Psoas muscle (tissue), 7 donors: ENCODE measurements at regions not wholly inside any gene's neighbourhood (a gene's known extent, or its start where the extent isn't known, plus 50 kb on each side); places are given as distances from the start of the nearest gene placed in this dataset.
"Not testable (repeated sequence)": the region's sequence is repeated elsewhere in the genome, so short reads cannot be mapped to it uniquely, and the experiment has no call there.

Source experiments
- ATAC-seq, 4 donors: fragments of 200-7000 bp; cut with Tn5 transposase; one replicate each; pipeline ENCODE4 v1.9.1; 2020; ENCODE audit warnings: moderate library complexity in 3 of 4, mild to moderate bottlenecking in 2 of 4
- DNase-seq, 2 donors: peaks; one replicate each; pipeline ENCODE4 v3.0.0-alpha.2; 2020
- H3K27ac ChIP-seq: fragments of 200-600 bp; one replicate; pipeline ENCODE4 v1.8.0; 2022
- H3K27me3 ChIP-seq, 3 donors: fragments of 200-600 bp in 1 of 3; one replicate each; pipeline versions ENCODE4 v1.6.1 to v1.8.0; 2013 to 2022; ENCODE audit warnings: low read length in 2 of 3, mild to moderate bottlenecking in 2 of 3, moderate library complexity in 1 of 3; ENCODE audit not compliant: insufficient read depth in 3 of 3
- H3K36me3 ChIP-seq, 2 donors: fragments of 200-600 bp in 1 of 2; one replicate each; pipeline versions ENCODE4 v1.6.1 to v1.8.0; 2013 to 2022; ENCODE audit warnings: low read depth in 1 of 2, mild to moderate bottlenecking in 1 of 2, moderate library complexity in 1 of 2; ENCODE audit not compliant: insufficient read depth in 1 of 2
- H3K4me1 ChIP-seq: fragments of 200-600 bp; one replicate; pipeline ENCODE4 v1.8.0; 2022
- H3K4me3 ChIP-seq: fragments of 200-600 bp; one replicate; pipeline ENCODE4 v1.8.0; 2022; ENCODE audit warnings: mild to moderate bottlenecking
- H3K9me3 ChIP-seq: fragments of 200-600 bp; one replicate; pipeline ENCODE4 v1.8.0; 2022
- CTCF ChIP-seq: fragments of 200-600 bp; IDR thresholded peaks from one replicate; pipeline ENCODE4 v1.8.0; 2022; ENCODE audit warnings: antibody characterized with exemption
- WGBS, 3 donors: extraction: QIAGEN DNeasy Blood & Tissue Kit; methylation state at CpG; one replicate each; pipeline versions ENCODE4 v1.1.6 to v1.1.7; 2013; 5-methylcytosine and 5-hydroxymethylcytosine counted together
- intact Hi-C, 2 donors: fragments of 100-400 bp; cut with DNase I; formaldehyde crosslinking; loops; one replicate each; pipeline versions ENCODE4 v1.11.0 to v1.14.2; 2022
- donor health status: healthy with polysubstance abuse.
- donor health status: DM: no; HTN: no; CAD: no; lungs with moderate emphysema.
- donor health status: Bipolar disorder and iron deficiency.
- donor health status: healthy.
- donor health status: DM: yes; HTN: yes; CAD: no.
- donor health status: DM: no; HTN: no; CAD: no.
- donor health status: DM: yes; HTN: yes; CAD: no.

- Histone ChIP-seq H3K36me3 (no peaks in the 10 kb centered on the region), H3K4me3 (no peak overlapping the region), H3K27ac (no peak overlapping the region), H3K4me1 (peaks cover 23% of the 10 kb centered on the region), H3K27me3 (no peaks in the 10 kb centered on the region), H3K9me3 (no peaks in the 10 kb centered on the region)
- ATAC-seq (no peak), DNase-seq (no peak)
- WGBS, 3 donors = 94 to 97% (median 96%) methylated on average over 13 to 25 of the region's 25 CpGs
- TF ChIP-seq CTCF = no peak
- intact Hi-C loops = loop anchor here in 1 of 2 donors (5.0 kb wide), 1 partner anchor 36 kb away; no protein-coding TSS in a partner anchor
These were observed 78.2 kb upstream of the DST start for GRCh38 chr6:56720882-56721281.

- H3K9me3 ChIP-seq, H3K27ac ChIP-seq, H3K4me3 ChIP-seq, H3K36me3 ChIP-seq, H3K27me3 ChIP-seq, DNase-seq, ATAC-seq: not testable (repeated sequence)
- intact Hi-C loops = loop anchor here in 1 of 2 donors (5.0 kb wide), 1 partner anchor 37 kb away; no protein-coding TSS in a partner anchor
- 88 to 95% (median 94%) methylated on average over 4 of the region's 4 CpGs for WGBS, 3 donors
- H3K4me1 ChIP-seq = peaks cover 23% of the 10 kb centered on the region
These were observed 77.5 kb upstream of the DST start for GRCh38 chr6:56720202-56720601.

- intact Hi-C loops = loop anchor here (5.0 kb wide), 3 partner anchors 38 to 128 kb away; no protein-coding TSS in a partner anchor
- not testable (repeated sequence) for H3K4me3 ChIP-seq, H3K27me3 ChIP-seq, H3K9me3 ChIP-seq, H3K36me3 ChIP-seq, DNase-seq
- WGBS, 3 donors = 84 to 88% (median 87%) methylated on average over 13 of the region's 13 CpGs
- peak in 1 of 4 donors; percentile 38 for ATAC-seq
- peak overlapping the region; percentile 24 for H3K27ac ChIP-seq
- peaks cover 25% of the 10 kb centered on the region for H3K4me1 ChIP-seq
These were observed 76.8 kb upstream of the DST start for GRCh38 chr6:56719315-56720058.

- DNase-seq = no peak
- ATAC-seq = no peak
- Histone ChIP-seq H3K9me3 (no peaks in the 10 kb centered on the region), H3K36me3 (no peaks in the 10 kb centered on the region), H3K27me3 (no peaks in the 10 kb centered on the region), H3K4me1 (peaks cover 34% of the 10 kb centered on the region), H3K4me3 (no peak overlapping the region), H3K27ac (no peak overlapping the region)
- intact Hi-C loops = loop anchor here in 1 of 2 donors (5.0 kb wide), 2 partner anchors 44 to 129 kb away; no protein-coding TSS in a partner anchor
- no peak for TF ChIP-seq CTCF
These were observed 75.5 kb upstream of the DST start for GRCh38 chr6:56718236-56718635.

- no peaks in the 10 kb centered on the region for H3K9me3 ChIP-seq
- no peak for TF ChIP-seq CTCF
- peak overlapping the region; percentile 58 for H3K27ac ChIP-seq
- no peak overlapping the region for H3K4me3 ChIP-seq
- no peak for DNase-seq
- intact Hi-C loops = loop anchor here in 1 of 2 donors (5.0 kb wide), 2 partner anchors 46 to 131 kb away; no protein-coding TSS in a partner anchor
- ATAC-seq = no peak
- H3K27me3 ChIP-seq = no peaks in the 10 kb centered on the region
- H3K4me1 ChIP-seq = peaks cover 41% of the 10 kb centered on the region
- 65 to 84% (median 72%) methylated on average over 3 of the region's 3 CpGs for WGBS, 3 donors
- no peaks in the 10 kb centered on the region for H3K36me3 ChIP-seq
These were observed 73.5 kb upstream of the DST start for GRCh38 chr6:56716229-56716628.
